Stomach smooth muscle (tissue), 2 donors: ENCODE measurements at regions not wholly inside any gene's neighbourhood (a gene's known extent, or its start where the extent isn't known, plus 50 kb on each side); places are given as distances from the start of the nearest gene placed in this dataset.

Experiments
- H3K27ac ChIP-seq: one replicate; pipeline ENCODE4 v1.7.0; 2013; ENCODE audit warnings: mild to moderate bottlenecking, low read length, inconsistent platforms
- H3K27me3 ChIP-seq, 2 donors: one replicate each; pipeline ENCODE4 v1.7.0; 2013; ENCODE audit warnings: low read length in 2 of 2; ENCODE audit not compliant: insufficient read depth in 2 of 2, control insufficient read depth in 1 of 2
- H3K36me3 ChIP-seq, 2 donors: one replicate each; pipeline ENCODE4 v1.7.0; 2013; ENCODE audit warnings: low read length in 2 of 2; ENCODE audit not compliant: control insufficient read depth in 2 of 2, insufficient read depth in 2 of 2
- H3K4me1 ChIP-seq: one replicate; pipeline ENCODE4 v1.7.0; 2013; ENCODE audit warnings: low read length; ENCODE audit not compliant: control insufficient read depth, insufficient read depth
- H3K4me3 ChIP-seq, 2 donors: one replicate each; pipeline ENCODE4 v1.7.0; 2013; ENCODE audit warnings: low read length in 2 of 2
- H3K9ac ChIP-seq, 2 donors: one replicate each; pipeline ENCODE4 v1.7.0; 2013; ENCODE audit warnings: low read length in 2 of 2, mild to moderate bottlenecking in 1 of 2
- H3K9me3 ChIP-seq, 2 donors: one replicate each; pipeline ENCODE4 v1.7.0; 2013; ENCODE audit warnings: low read length in 2 of 2; ENCODE audit not compliant: control insufficient read depth in 2 of 2
- donor health status: healthy.
- donor health status: Pancreatic carcinoma.

DNA sequence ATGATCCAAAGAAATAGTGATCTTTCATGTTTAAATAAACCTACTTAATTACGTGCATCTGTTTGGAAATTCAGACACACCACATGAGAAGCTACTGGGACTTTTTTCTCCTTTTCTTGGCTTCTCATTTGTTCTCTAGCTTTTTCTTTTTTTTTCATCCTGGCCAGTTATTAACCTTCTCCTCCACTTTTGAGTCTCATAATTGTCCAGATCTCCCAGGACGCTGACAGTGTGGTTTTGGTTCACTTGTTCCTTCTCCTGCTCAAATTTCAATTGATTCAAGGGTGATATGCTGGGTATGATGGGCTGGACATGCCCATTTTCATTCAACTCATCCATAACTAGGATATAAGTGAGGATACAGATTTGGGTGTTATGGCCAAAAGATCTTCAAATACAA lies 152.3 kb downstream of the TM9SF2 start:
- H3K9ac ChIP-seq = no peak overlapping the region
- H3K27ac ChIP-seq = no peak overlapping the region
- no peaks in the 10 kb centered on the region for H3K9me3 ChIP-seq
- no peak overlapping the region for H3K4me3 ChIP-seq
- H3K4me1 ChIP-seq = peaks cover 14% of the 10 kb centered on the region
- no peaks in the 10 kb centered on the region for H3K27me3 ChIP-seq
- no peaks in the 10 kb centered on the region for H3K36me3 ChIP-seq

DNA sequence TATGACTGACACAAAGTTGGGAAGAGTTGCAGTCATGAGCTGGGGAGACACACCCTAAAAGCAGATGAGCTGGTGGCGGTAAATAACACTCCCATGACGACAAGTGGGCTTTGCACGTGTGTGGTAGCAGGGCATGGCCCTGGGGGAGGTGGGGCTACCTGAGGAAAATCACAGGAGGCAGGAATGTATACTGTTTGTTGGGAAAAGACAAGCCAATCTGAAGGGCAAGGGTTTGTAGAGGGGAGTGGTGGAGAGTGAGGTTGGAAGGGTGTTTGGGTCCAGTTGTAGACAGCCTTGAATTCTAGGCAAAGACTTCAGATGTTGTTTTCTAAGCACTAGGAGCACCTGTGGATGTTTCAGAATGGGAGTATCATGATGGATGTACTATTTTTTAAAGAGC lies 151.6 kb downstream of the TM9SF2 start:
- Histone ChIP-seq H3K9ac (no peak overlapping the region), H3K9me3 (no peaks in the 10 kb centered on the region), H3K36me3 (no peaks in the 10 kb centered on the region), H3K4me3 (no peak overlapping the region), H3K27ac (no peak overlapping the region), H3K27me3 (no peaks in the 10 kb centered on the region), H3K4me1 (peaks cover 9% of the 10 kb centered on the region)

DNA sequence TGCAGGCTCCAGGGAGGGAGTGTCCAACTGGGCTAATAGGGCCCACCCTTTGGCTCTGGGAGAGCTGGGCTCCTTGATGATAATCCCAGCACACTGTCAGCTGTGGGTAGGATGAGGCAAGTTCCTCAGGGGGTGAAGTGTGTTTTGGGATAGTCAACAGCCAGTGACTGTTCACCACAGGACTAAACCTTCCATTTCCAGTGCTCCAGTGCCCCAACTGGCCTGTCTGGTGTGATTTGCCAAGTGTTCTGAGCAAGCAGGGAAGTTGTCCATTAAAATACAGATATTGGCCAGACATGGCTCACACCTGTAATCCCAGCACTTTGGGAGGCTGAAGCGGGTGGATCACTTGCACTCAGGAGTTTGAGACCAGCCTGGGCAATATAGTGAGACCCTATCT lies 150.9 kb downstream of the TM9SF2 start:
- Histone ChIP-seq H3K4me3 (no peak overlapping the region), H3K36me3 (no peaks in the 10 kb centered on the region), H3K4me1 (peaks cover 6% of the 10 kb centered on the region), H3K9ac (no peak overlapping the region), H3K27me3 (no peaks in the 10 kb centered on the region), H3K27ac (no peak overlapping the region), H3K9me3 (no peaks in the 10 kb centered on the region)

DNA sequence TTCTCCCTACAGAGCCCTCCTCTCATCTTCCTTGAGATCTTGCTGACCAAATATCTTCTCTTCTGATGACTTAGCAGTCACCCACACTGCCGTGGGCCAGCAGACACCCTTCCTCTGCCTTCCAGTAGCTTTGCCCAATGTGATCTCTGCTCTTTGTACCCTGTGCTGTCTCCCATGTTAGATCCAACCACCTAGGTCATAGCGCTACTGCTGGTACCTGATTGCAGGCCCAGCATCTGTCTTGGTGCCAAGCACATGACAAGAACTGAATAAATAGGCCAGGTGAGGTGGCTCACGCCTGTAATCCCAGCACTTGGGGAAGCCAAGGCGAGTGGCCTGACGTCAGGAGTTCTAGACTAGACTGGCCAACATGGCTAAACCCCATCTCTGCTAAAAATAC lies 149.7 kb downstream of the TM9SF2 start:
- Histone ChIP-seq H3K27ac (no peak overlapping the region), H3K27me3 (no peaks in the 10 kb centered on the region), H3K9me3 (no peaks in the 10 kb centered on the region), H3K4me3 (no peak overlapping the region), H3K36me3 (no peaks in the 10 kb centered on the region), H3K4me1 (peaks cover 2% of the 10 kb centered on the region), H3K9ac (no peak overlapping the region)

DNA sequence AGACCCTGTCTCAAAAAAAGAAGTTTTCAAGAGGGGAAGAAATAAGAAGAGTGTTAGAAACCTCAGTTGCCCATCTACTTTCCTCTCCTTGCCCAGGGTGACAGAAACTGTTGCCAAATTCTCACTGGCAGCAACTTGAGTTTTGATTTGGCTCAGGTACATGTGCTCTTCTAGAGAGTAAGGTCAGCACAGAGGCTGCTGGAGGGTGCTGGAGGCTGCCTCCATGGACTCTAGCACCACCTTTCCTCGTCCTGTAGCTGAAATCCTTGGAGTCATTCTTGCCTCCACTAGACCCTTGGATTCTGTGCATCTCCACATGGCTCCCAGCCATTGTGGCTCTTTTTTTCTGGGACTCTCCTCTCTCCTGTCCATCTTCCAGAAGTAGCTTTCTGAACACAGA lies 149.1 kb downstream of the TM9SF2 start:
- H3K36me3 ChIP-seq = no peaks in the 10 kb centered on the region
- H3K27me3 ChIP-seq = no peaks in the 10 kb centered on the region
- H3K4me3 ChIP-seq = no peak overlapping the region
- no peaks in the 10 kb centered on the region for H3K9me3 ChIP-seq
- H3K4me1 ChIP-seq = no peaks in the 10 kb centered on the region
- H3K27ac ChIP-seq = no peak overlapping the region
- H3K9ac ChIP-seq = no peak overlapping the region

DNA sequence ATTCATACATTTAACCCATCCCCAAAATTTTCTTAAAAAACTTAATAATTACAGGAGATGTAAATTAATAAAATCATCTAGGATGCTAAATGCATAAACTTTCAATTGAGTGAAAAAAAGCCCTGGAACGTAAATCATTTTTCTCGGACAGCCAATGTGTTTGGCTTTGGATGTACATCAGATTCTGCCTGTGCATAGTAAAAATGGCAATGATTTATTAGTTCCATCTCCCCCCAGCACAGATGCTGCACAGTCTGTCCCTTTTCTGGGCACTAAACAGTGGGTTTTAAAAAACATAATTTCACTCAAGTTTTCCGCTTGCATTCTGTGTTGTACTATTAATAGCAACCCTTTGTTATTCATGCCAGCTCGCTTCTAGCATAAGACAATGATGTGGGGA lies 147.7 kb downstream of the TM9SF2 start:
- Histone ChIP-seq H3K4me3 (no peak overlapping the region), H3K27me3 (no peaks in the 10 kb centered on the region), H3K27ac (no peak overlapping the region), H3K4me1 (no peaks in the 10 kb centered on the region), H3K9me3 (no peaks in the 10 kb centered on the region), H3K9ac (no peak overlapping the region), H3K36me3 (no peaks in the 10 kb centered on the region)

DNA sequence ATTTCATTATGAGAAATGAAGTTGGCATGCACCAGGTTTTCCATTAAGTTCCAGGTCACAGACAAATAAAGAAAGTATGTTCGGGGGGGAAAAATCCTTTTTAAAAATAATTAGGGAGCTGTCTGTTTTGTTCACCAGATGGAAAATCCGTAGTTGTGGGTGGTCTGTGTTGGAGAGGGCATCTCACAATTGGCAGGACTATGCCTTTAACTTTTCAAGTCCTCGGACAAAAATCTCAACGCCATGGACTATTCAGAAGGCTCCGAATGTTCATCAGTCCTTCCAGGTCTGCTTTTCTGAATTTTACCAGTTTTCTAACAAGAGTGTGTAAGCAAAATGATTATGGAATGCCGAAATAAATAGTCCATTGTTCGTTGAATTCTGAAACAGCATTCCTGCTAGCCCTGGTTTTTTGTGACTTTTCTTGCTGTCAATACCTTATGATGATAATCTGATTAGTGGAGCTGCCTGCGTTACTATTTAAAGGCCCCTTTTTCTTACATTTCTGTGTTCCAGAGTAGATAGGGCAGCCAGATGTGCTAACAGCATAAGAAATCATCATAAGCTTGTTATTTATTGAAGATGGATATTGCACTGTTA lies 146.9 kb downstream of the TM9SF2 start:
- no peaks in the 10 kb centered on the region for H3K27me3 ChIP-seq

DNA sequence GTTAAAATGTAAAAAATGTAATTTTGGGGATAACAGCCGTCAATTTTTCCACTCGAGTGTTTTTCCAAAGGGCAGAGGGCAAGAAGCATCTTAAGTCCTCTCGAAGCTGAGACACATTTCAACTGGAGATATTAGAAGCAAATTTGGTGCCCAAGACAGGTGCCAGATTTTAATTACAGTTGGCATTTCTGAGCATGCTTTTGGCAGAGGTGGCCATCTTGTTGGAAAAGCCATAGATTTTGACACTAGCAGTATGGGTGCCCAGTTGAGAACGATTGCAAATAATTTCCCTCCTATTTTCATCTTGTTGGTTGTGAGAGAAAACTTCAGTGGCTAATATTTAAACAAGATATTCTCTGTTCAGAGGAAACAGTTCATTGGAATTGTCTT lies 146.3 kb downstream of the TM9SF2 start:
- Histone ChIP-seq H3K9ac (no peak overlapping the region), H3K9me3 (no peaks in the 10 kb centered on the region), H3K36me3 (no peaks in the 10 kb centered on the region), H3K27ac (no peak overlapping the region), H3K4me1 (no peaks in the 10 kb centered on the region), H3K27me3 (no peaks in the 10 kb centered on the region), H3K4me3 (no peak overlapping the region)

More for the DNA sequence above, 146.9 kb downstream of the TM9SF2 start:
- Histone ChIP-seq H3K4me3 (no peak overlapping the region), H3K4me1 (no peaks in the 10 kb centered on the region), H3K9me3 (no peaks in the 10 kb centered on the region), H3K27ac (no peak overlapping the region), H3K9ac (no peak overlapping the region), H3K36me3 (no peaks in the 10 kb centered on the region)

DNA sequence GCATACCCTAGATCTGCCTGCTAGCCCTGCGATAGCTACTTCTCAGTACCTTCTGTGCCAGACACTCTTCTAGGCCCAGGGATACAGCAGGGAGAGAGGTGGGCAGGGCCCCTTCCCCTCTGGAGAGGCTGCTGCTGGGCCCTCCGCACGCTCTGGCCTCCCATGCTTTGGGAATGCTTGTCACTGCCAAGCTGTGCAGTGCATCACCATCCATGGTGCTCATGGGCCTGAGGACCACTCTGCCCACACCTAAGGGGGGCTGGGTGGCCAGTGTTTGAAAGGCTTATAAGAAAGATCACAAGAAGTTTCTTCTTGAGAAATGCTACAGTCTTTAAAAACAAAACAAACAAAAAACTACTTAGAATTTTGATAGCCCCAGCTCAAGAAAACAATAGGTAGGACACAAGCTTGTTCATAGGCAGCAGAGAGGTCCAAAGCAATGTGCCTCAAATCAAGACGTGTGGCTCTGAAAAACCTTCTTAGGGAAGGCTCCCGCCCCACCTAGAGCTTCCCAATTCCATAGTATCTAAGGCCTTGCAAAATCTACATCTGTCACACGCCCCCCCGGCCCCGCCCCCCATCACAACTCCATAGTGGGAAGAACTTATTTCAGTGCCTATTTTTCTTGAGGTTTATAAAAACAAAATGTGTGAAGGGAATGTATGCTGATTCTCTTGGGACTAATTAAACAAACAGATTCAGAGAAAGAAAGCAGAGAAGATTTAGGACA lies 145.8 kb downstream of the TM9SF2 start:
- H3K27ac ChIP-seq = no peak overlapping the region
- H3K9ac ChIP-seq = no peak overlapping the region
- no peaks in the 10 kb centered on the region for H3K4me1 ChIP-seq
- no peaks in the 10 kb centered on the region for H3K9me3 ChIP-seq
- no peaks in the 10 kb centered on the region for H3K36me3 ChIP-seq
- H3K27me3 ChIP-seq = no peaks in the 10 kb centered on the region
- H3K4me3 ChIP-seq = no peak overlapping the region

DNA sequence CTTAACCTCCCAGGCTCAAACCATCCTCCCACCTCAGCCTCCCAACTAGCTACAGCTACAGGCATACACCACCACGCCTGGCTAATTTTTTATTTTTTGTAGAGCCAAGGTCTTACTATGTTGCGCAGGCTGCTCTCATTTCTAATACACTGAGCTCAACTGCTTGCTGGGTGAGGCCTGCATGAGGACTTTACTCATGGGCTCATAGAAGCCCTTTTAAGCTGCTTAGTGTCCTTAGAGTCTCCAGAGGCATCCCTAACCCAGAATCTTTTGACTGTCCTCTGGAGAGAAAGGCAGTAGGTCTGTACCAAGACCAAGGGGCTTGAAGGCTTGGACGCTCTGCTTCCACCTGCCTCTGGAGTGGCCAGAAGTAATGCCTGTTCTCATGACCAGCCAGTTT lies 141.6 kb downstream of the TM9SF2 start:
- Histone ChIP-seq H3K4me3 (no peak overlapping the region), H3K27me3 (no peaks in the 10 kb centered on the region), H3K4me1 (peaks cover 2% of the 10 kb centered on the region), H3K36me3 (no peaks in the 10 kb centered on the region), H3K27ac (no peak overlapping the region), H3K9me3 (no peaks in the 10 kb centered on the region), H3K9ac (no peak overlapping the region)

DNA sequence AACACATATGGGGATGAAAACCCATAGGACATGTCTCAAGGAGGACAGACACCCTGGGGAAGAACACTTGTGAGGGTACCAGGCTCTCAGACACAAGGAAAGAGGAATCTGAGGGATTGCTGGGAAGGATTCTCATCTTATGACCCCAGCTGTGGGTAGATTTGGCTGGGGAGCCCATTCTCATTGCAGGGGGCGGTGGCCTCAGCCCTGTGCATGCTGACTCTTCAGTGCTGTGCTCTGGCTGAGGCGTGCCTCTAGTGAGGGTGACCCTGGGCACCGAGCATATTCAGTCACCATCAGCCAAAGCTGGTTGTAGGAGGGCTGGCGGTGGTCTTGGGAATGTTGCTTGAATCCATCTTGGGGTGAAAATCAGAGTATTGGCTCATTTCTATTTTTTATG lies 140.7 kb downstream of the TM9SF2 start:
- Histone ChIP-seq H3K9ac (no peak overlapping the region), H3K4me1 (peaks cover 2% of the 10 kb centered on the region), H3K36me3 (no peaks in the 10 kb centered on the region), H3K27ac (no peak overlapping the region), H3K27me3 (no peaks in the 10 kb centered on the region), H3K4me3 (no peak overlapping the region), H3K9me3 (no peaks in the 10 kb centered on the region)
